ENCODE measurements at regions not wholly inside any gene's neighbourhood (a gene's known extent, or its start where the extent isn't known, plus 50 kb on each side); places are given as distances from the start of the nearest gene placed in this dataset.

- TF ChIP-seq MAFK (IDR thresholded peaks at IDR 0.05; ENCODE audit: partially characterized antibody) (no peak), MAZ (IDR thresholded peaks at IDR 0.05; ENCODE audit: borderline replicate concordance, low read depth, low read length) (no peak)
These were observed 498.8 kb upstream of the ZNF608 start for GRCh38 chr5:125245216-125245615.
